ENCODE measurements at regions not wholly inside any gene's neighbourhood (a gene's known extent, or its start where the extent isn't known, plus 50 kb on each side); places are given as distances from the start of the nearest gene placed in this dataset.

DNA sequence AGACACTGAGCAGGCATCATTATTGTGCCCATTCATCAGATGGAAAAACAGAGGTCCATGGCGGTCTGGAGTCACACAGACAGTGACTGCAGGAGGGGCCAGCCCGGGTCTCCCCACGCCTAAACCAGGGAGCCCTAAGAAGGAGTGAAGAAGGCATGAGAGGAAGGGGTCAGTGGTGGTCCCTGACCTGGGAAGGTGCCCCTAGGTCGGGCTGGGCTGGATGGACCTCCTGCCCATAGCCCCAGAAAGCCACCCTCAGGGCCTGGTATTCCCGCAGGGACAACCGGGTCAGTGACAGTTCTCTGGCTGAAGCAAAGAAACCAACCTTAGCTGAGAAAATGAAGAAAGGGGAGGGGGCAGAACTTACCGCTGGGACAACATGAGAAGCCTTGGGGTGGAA lies 163.4 kb upstream of the C1orf174 start:
- TF ChIP-seq, protein P1, sequence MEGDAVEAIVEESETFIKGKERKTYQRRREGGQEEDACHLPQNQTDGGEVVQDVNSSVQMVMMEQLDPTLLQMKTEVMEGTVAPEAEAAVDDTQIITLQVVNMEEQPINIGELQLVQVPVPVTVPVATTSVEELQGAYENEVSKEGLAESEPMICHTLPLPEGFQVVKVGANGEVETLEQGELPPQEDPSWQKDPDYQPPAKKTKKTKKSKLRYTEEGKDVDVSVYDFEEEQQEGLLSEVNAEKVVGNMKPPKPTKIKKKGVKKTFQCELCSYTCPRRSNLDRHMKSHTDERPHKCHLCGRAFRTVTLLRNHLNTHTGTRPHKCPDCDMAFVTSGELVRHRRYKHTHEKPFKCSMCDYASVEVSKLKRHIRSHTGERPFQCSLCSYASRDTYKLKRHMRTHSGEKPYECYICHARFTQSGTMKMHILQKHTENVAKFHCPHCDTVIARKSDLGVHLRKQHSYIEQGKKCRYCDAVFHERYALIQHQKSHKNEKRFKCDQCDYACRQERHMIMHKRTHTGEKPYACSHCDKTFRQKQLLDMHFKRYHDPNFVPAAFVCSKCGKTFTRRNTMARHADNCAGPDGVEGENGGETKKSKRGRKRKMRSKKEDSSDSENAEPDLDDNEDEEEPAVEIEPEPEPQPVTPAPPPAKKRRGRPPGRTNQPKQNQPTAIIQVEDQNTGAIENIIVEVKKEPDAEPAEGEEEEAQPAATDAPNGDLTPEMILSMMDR (IDR thresholded peaks at IDR 0.05; ENCODE audit: low read depth, low read length): no peak
- no peak for TF ChIP-seq EZH2phosphoT487 (IDR thresholded peaks at IDR 0.05; ENCODE audit: low read depth)
